ENCODE measurements at regions not wholly inside any gene's neighbourhood (a gene's known extent, or its start where the extent isn't known, plus 50 kb on each side); places are given as distances from the start of the nearest gene placed in this dataset.

GRCh38 chr22:27466229-27466628, 335.3 kb downstream of the MN1 start:
- Histone ChIP-seq H3K4me1 (no peaks in the 10 kb centered on the region), H3K27me3 (ENCODE audit: control insufficient read depth, insufficient read depth, low read length) (no peaks in the 10 kb centered on the region), H3K27ac (no peak overlapping the region)

GRCh38 chr22:27466778-27467438, 334.6 kb downstream of the MN1 start:
- H3K36me3 ChIP-seq (ENCODE audit: control insufficient read depth, insufficient read depth, low read length), result no peaks in the 10 kb centered on the region
- no peaks in the 10 kb centered on the region for H3K79me2 ChIP-seq
- H3K4me3 ChIP-seq (ENCODE audit: low read depth, low read length), result no peak overlapping the region
- H3K9ac ChIP-seq, result no peak overlapping the region
- no peak overlapping the region for H3K27ac ChIP-seq
- H3K27me3 ChIP-seq (ENCODE audit: control insufficient read depth, insufficient read depth, low read length), result no peaks in the 10 kb centered on the region
- H3K4me2 ChIP-seq (ENCODE audit: low read length), result no peak overlapping the region
- no peak overlapping the region for H2AFZ ChIP-seq
- no peaks in the 10 kb centered on the region for H3K9me3 ChIP-seq (ENCODE audit: control insufficient read depth, low read length)
- TF ChIP-seq CTCF (IDR thresholded peaks at IDR 0.05), result no peak
- no peaks in the 10 kb centered on the region for H3K4me1 ChIP-seq

More at GRCh38 chr22:27466229-27466628, 335.3 kb downstream of the MN1 start:
- H3K79me2 ChIP-seq, result no peaks in the 10 kb centered on the region
- H2AFZ ChIP-seq, result no peak overlapping the region
- H3K9ac ChIP-seq, result no peak overlapping the region
- H3K4me2 ChIP-seq (ENCODE audit: low read length), result no peak overlapping the region
- no peak for TF ChIP-seq CTCF (IDR thresholded peaks at IDR 0.05)
- H3K9me3 ChIP-seq (ENCODE audit: control insufficient read depth, low read length), result no peaks in the 10 kb centered on the region
- no peak overlapping the region for H3K4me3 ChIP-seq (ENCODE audit: low read depth, low read length)
- H3K36me3 ChIP-seq (ENCODE audit: control insufficient read depth, insufficient read depth, low read length), result no peaks in the 10 kb centered on the region

- Histone ChIP-seq H3K27me3 (ENCODE audit: control insufficient read depth, insufficient read depth, low read length) (no peaks in the 10 kb centered on the region), H3K9me3 (ENCODE audit: control insufficient read depth, low read length) (no peaks in the 10 kb centered on the region), H3K4me3 (ENCODE audit: low read depth, low read length) (no peak overlapping the region), H3K9ac (no peak overlapping the region), H3K36me3 (ENCODE audit: control insufficient read depth, insufficient read depth, low read length) (no peaks in the 10 kb centered on the region), H3K79me2 (no peaks in the 10 kb centered on the region), H2AFZ (no peak overlapping the region), H3K27ac (no peak overlapping the region), H3K4me2 (ENCODE audit: low read length) (no peak overlapping the region), H3K4me1 (no peaks in the 10 kb centered on the region)
- no peak for TF ChIP-seq CTCF (IDR thresholded peaks at IDR 0.05)
These were observed 333.8 kb downstream of the MN1 start for GRCh38 chr22:27467711-27468110.

GRCh38 chr22:27468712-27469111, 332.8 kb downstream of the MN1 start:
- no peaks in the 10 kb centered on the region for H3K27me3 ChIP-seq (ENCODE audit: control insufficient read depth, insufficient read depth, low read length)
- no peaks in the 10 kb centered on the region for H3K79me2 ChIP-seq
- TF ChIP-seq CTCF (IDR thresholded peaks at IDR 0.05), result no peak
- H3K4me3 ChIP-seq (ENCODE audit: low read depth, low read length), result no peak overlapping the region
- no peak overlapping the region for H3K9ac ChIP-seq
- H2AFZ ChIP-seq, result no peak overlapping the region
- no peak overlapping the region for H3K4me2 ChIP-seq (ENCODE audit: low read length)
- no peaks in the 10 kb centered on the region for H3K4me1 ChIP-seq
- H3K27ac ChIP-seq, result no peak overlapping the region
- H3K36me3 ChIP-seq (ENCODE audit: control insufficient read depth, insufficient read depth, low read length), result no peaks in the 10 kb centered on the region
- no peaks in the 10 kb centered on the region for H3K9me3 ChIP-seq (ENCODE audit: control insufficient read depth, low read length)

GRCh38 chr22:27470169-27470772, 331.3 kb downstream of the MN1 start:
- no peaks in the 10 kb centered on the region for H3K4me1 ChIP-seq
- no peaks in the 10 kb centered on the region for H3K27me3 ChIP-seq (ENCODE audit: control insufficient read depth, insufficient read depth, low read length)
- no peak overlapping the region for H3K4me3 ChIP-seq (ENCODE audit: low read depth, low read length)
- no peak overlapping the region for H2AFZ ChIP-seq
- no peaks in the 10 kb centered on the region for H3K79me2 ChIP-seq
- no peak overlapping the region for H3K27ac ChIP-seq
- H3K4me2 ChIP-seq (ENCODE audit: low read length), result no peak overlapping the region
- H3K9ac ChIP-seq, result no peak overlapping the region
- TF ChIP-seq CTCF (IDR thresholded peaks at IDR 0.05), result no peak
- no peaks in the 10 kb centered on the region for H3K9me3 ChIP-seq (ENCODE audit: control insufficient read depth, low read length)
- H3K36me3 ChIP-seq (ENCODE audit: control insufficient read depth, insufficient read depth, low read length), result no peaks in the 10 kb centered on the region
